ENCODE measurements at regions not wholly inside any gene's neighbourhood (a gene's known extent, or its start where the extent isn't known, plus 50 kb on each side); places are given as distances from the start of the nearest gene placed in this dataset.

DNA sequence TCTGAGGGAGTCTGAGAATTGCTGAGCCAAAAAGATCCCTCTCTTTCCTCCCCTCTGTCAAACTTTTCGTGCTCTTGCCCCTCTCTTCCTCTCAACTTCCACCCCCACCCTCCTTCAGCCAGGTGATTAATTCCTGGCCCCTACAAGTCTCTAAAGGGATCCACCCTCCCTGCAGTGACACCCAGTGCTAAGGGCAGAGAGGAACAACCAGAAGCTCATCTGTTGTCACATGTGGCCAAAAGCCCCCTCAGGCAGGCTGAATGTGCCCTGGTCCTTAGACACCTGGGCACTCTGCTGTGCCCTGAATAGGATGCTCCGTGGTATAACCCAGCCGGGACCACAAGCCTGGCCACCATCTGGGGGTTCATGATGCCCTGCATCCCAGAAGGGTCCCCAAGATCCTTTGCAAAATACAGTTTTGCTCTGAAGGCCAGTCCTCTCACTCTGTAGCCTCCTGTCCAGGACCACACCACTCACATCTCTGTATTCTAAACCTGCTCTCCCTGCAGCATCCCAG lies 234.4 kb downstream of the BCL11A start:
- no peaks in the 10 kb centered on the region for H3K36me3 Mint-ChIP-seq (ENCODE audit: low read depth)
- peaks cover 3% of the 10 kb centered on the region for H3K9me3 Mint-ChIP-seq
- peaks cover 37% of the 10 kb centered on the region for H3K4me1 Mint-ChIP-seq
- peaks cover 24% of the 10 kb centered on the region for H3K27me3 Mint-ChIP-seq (ENCODE audit: low read depth)
- no peak overlapping the region for H3K4me3 Mint-ChIP-seq
- no peak overlapping the region for H3K27ac Mint-ChIP-seq
- TF ChIP-seq, protein P1, sequence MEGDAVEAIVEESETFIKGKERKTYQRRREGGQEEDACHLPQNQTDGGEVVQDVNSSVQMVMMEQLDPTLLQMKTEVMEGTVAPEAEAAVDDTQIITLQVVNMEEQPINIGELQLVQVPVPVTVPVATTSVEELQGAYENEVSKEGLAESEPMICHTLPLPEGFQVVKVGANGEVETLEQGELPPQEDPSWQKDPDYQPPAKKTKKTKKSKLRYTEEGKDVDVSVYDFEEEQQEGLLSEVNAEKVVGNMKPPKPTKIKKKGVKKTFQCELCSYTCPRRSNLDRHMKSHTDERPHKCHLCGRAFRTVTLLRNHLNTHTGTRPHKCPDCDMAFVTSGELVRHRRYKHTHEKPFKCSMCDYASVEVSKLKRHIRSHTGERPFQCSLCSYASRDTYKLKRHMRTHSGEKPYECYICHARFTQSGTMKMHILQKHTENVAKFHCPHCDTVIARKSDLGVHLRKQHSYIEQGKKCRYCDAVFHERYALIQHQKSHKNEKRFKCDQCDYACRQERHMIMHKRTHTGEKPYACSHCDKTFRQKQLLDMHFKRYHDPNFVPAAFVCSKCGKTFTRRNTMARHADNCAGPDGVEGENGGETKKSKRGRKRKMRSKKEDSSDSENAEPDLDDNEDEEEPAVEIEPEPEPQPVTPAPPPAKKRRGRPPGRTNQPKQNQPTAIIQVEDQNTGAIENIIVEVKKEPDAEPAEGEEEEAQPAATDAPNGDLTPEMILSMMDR (IDR thresholded peaks at IDR 0.05; ENCODE audit: unreplicated experiment in 3 of 3): no peak

DNA sequence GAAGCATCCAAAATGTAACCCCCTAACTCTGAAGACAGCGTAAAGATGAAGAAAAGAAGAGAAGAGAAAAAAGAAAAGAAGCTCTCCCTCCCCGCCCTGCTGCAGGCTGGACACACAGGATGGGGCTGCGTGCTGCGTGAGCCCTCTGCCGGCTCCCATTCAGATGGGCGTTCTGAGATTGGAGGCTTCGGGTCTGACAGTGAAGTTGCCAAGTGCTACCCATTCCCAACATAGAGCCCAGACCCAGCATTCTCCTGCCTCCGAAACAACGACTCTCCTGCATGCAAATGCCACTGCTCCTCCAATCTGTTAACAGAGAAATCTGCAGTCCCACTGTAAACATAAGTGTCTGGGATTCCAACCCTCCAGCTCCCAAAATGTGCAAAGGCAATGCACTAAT lies 234.9 kb downstream of the BCL11A start:
- Mint-ChIP-seq H3K36me3 (ENCODE audit: low read depth) (no peaks in the 10 kb centered on the region), H3K9me3 (no peaks in the 10 kb centered on the region), H3K27me3 (ENCODE audit: low read depth) (peaks cover 23% of the 10 kb centered on the region), H3K27ac (no peak overlapping the region), H3K4me1 (peaks cover 32% of the 10 kb centered on the region), H3K4me3 (no peak overlapping the region)
- TF ChIP-seq, protein P1 (IDR thresholded peaks at IDR 0.05; ENCODE audit: unreplicated experiment in 3 of 3): peak in 1 of 3 experiments; percentile 15

DNA sequence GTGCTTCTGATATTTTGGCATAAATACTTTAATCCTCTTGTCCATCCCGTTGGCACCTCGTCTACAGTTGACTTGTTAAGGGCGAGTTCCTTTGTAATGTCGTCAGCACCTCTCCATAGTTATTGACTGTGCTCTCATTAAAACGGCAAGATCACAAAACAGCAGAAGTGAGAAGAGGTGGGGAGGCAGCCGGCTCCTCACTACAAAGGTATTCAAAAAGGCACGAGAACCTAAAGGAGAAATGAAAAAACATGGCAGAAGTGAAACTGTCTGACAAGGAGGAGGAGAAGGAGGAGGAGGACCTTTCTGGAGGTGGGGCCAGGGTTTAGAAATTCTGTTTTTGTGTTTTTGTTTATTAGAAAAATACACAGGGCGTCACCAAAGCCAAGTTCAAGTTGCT lies 235.6 kb downstream of the BCL11A start:
- Mint-ChIP-seq H3K27me3 (ENCODE audit: low read depth) (peaks cover 19% of the 10 kb centered on the region), H3K9me3 (no peaks in the 10 kb centered on the region), H3K4me3 (no peak overlapping the region), H3K27ac (no peak overlapping the region), H3K36me3 (ENCODE audit: low read depth) (no peaks in the 10 kb centered on the region), H3K4me1 (peaks cover 32% of the 10 kb centered on the region)
- TF ChIP-seq, protein P1 (IDR thresholded peaks at IDR 0.05; ENCODE audit: unreplicated experiment in 3 of 3): no peak

DNA sequence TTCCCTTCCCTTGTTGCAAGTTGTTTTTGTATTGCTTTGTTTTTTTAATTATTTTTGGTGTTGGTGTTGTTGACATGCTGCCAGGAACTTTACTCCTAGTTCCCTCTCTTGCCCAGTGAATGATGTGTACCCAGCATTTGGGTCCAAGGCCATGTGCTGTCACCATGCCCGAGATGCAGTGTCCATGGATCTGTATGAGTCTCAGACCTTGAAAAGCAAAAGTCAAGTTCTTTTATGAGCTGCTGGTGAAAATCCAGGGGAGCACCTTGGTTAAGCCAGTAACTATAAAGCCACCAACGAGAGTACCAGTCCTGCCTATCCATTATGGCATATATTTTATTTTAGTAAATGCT lies 236.4 kb downstream of the BCL11A start:
- Mint-ChIP-seq H3K4me1 (peaks cover 32% of the 10 kb centered on the region), H3K27me3 (ENCODE audit: low read depth) (peaks cover 19% of the 10 kb centered on the region), H3K27ac (peak overlapping the region in 2 of 3 experiments; percentile 20 to 29), H3K4me3 (peak overlapping the region in 2 of 3 experiments; percentile 17 to 39), H3K9me3 (no peaks in the 10 kb centered on the region), H3K36me3 (ENCODE audit: low read depth) (no peaks in the 10 kb centered on the region)
- TF ChIP-seq, protein P1 (IDR thresholded peaks at IDR 0.05; ENCODE audit: unreplicated experiment in 3 of 3): no peak

DNA sequence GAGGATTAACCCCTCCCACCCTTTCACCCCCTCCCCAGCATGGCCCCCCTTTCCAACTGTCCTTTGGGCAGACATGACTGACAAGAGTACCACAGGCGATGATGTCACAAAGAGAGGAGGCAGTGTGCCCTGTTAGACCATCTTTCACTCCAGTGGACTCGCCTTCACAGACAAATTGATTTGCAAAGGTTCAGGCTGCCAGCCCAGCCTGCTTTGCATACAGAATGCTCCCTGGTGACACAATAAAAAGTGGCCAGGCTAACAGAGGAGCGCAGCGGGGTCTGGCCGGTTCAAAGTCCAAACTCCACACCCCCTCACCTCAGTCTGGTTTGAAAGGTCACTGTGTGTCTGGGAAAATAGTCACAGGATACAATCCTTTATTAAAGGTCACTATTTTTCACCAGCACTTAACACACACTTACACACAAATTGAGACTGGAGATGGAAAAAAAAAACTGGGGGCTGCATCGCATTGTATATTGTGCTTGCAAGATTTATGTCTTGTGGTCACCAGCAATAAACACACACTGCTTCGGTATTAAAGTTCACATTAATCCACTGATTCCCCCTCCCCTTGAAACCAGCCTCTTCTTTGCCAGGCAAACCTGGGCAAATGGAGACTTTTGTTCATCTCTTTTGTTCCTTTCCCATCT lies 236.9 kb downstream of the BCL11A start:
- TF ChIP-seq, protein P1 (IDR thresholded peaks at IDR 0.05; ENCODE audit: unreplicated experiment in 3 of 3): no peak
- Mint-ChIP-seq H3K4me1 (peaks cover 32% of the 10 kb centered on the region), H3K9me3 (no peaks in the 10 kb centered on the region), H3K4me3 (peak overlapping the region in 1 of 3 experiments; percentile 17), H3K27ac (peak overlapping the region in 2 of 3 experiments; percentile 20 to 29), H3K27me3 (ENCODE audit: low read depth) (peaks cover 19% of the 10 kb centered on the region), H3K36me3 (ENCODE audit: low read depth) (no peaks in the 10 kb centered on the region)

All from nephron (organoid).